ENCODE measurements at regions not wholly inside any gene's neighbourhood (a gene's known extent, or its start where the extent isn't known, plus 50 kb on each side); places are given as distances from the start of the nearest gene placed in this dataset.
"Not testable (repeated sequence)": the region's sequence is repeated elsewhere in the genome, so short reads cannot be mapped to it uniquely, and the experiment has no call there.

GRCh38 chr22:22717664-22718063 is 73.2 kb downstream of the GGTLC2 start:
- no peak for DNase-seq

DNA sequence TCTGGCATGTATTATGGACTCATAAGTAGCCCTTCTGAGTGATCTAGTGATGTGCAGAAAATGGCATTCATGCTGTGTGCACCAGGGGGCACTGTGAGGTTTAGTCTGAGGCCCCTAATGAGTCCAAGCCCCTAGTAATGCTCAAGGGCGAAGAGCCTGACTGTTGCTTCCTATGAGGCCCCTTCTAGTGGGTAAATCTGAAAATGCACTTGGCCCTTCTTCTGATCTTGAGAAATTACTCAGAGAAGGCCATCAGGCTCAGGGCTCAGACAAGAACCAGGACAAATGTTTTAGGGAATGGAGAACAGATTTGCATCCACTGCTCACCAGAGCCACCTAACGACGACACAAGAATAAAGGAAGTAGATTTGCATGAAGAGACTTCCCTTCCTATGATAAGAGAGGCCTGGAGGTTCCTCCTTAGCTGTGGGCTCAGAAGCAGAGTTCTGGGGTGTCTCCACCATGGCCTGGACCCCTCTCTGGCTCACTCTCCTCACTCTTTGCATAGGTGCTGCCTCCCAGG is 75.8 kb downstream of the GGTLC2 start:
- DNase-seq, result peak; percentile 58

GRCh38 chr22:22720724-22721261 is 76.4 kb downstream of the GGTLC2 start:
- DNase-seq, result no peak

DNA sequence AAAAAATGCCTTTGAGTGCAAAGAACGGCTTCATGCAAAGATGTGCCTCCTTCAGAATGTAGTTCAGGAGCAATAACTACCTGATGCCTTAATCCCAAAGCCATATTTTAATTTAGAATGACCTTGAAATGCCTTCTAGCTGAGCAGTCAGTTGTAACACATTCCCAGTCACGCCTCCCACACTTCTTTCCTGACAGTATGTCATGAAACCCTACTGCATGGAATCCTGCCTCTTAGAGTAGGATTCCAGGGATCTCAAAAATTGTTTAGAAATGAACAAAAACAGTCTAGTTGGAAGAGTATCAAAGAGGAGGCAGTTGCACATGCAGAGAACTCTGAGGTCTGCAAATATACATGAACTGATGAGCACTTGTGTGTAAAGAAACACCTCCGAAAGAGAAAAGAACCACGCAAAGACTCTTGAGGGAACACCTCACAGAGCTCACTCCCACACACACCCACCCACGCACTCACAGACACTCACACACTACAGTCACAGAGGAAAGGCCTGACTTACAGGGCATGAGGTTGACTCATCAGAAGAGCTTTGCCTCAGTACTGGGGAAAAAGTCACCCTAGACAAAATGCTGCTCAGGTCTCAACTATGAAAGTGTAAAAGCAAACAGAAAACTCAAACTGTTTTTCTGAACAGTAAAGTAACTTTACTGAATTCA is 77.4 kb downstream of the GGTLC2 start:
- DNase-seq, result peak; percentile 78

- DNase-seq, result no peak
Observed at GRCh38 chr22:22728382-22728781, 84.0 kb downstream of the GGTLC2 start.

- DNase-seq, result no peak
Observed at GRCh38 chr22:22730655-22731373, 86.4 kb downstream of the GGTLC2 start.

GRCh38 chr22:22731374-22731676 is 86.9 kb downstream of the GGTLC2 start:
- no peak for DNase-seq

DNA sequence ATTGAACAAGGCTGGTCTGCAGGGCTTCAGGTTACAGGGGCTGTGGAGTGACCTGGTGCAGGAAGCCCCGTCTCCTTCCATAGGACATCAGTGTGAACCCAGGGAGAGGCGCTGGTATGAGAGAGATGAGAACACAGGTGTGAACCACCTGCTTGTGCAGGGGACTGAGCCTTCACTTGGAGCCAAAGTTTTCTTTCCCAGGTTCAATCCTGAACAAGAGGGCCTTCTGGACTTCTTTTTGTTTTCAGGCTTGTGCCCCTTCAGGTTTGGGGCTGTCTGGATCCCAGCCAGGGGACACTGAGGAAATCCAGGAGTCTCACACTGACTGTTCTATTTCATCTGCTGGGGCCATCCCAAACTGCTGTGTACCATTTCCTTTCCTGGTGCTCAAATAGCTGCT is 88.6 kb downstream of the GGTLC2 start:
- DNase-seq, result not testable (repeated sequence)

GRCh38 chr22:22733881-22734373 is 89.5 kb downstream of the GGTLC2 start:
- no peak for DNase-seq

- DNase-seq, result not testable (repeated sequence)
Observed at GRCh38 chr22:22734395-22735272, 90.2 kb downstream of the GGTLC2 start.

DNA sequence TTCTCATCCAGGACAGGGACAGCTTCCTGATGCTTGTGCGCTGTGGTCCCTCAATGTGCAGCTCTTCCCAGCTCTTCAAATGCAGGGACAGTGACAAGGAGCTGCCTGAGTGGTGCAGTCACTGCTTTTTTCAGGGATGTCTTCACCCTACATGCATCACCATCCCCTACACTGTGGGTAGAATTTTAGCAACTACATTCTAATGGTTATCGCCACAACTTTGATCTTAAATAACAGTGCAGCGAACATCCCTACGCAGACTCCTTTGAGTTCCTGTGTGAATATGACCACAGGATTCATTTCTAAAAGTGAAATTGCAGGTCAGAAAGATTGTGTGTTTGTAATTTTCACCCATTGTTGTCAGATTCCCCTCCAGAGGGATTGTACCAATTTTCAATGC is 90.9 kb downstream of the GGTLC2 start:
- DNase-seq, result not testable (repeated sequence)

- no peak for DNase-seq
Observed at GRCh38 chr22:22735695-22736611, 91.5 kb downstream of the GGTLC2 start.

DNA sequence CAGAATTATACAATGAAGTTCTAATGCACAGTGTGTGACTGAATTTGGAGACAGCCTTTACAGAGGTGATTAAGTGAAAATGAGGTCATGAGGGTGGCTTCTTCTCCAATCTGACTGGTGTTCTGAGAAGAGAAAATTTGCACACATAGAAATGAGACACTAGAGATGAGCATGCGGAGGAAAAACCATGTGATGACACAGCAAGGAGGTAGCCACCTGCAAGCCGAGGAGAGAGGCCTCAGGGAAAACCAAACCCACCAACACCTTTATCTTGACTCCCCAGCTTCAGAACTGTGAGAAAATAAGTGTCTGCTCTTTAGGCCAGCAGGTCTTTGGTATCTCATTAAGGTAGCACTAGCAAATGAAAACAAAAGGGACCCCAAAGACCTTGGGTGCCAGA is 93.2 kb downstream of the GGTLC2 start:
- no peak for DNase-seq

DNA sequence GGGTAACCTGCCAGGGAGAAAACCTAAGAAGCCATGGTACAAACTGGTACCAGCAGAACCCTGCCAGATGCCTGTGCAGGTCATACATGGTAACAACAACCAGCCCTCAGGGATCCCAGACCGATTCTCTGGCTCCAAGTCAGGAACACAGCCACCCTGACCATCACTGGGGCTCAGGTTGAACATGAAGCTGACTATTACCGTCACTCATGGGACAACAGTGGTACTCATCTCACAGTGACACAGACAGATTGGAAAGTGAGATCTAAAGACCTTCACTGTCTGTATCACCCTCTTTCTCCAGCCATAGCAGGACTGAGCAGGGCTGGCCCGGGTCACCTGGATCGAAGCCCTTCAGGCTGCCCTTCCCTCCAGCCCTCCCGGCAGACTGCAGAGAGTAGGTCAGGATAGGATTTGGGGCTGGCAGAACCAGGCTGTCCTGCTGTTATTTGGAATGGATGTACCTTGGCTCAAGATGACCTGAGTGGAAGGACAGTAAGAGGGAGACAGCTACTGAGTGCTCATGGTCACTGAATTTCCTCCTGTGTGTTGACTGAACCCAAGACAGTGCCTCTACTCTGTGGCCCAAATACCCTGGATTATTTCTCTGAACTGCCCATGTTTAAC is 94.7 kb downstream of the GGTLC2 start:
- DNase-seq, result no peak

- no peak for DNase-seq
Observed at GRCh38 chr22:22740560-22741276, 96.3 kb downstream of the GGTLC2 start.

GRCh38 chr22:22741843-22742242 is 97.4 kb downstream of the GGTLC2 start:
- DNase-seq, result no peak

DNA sequence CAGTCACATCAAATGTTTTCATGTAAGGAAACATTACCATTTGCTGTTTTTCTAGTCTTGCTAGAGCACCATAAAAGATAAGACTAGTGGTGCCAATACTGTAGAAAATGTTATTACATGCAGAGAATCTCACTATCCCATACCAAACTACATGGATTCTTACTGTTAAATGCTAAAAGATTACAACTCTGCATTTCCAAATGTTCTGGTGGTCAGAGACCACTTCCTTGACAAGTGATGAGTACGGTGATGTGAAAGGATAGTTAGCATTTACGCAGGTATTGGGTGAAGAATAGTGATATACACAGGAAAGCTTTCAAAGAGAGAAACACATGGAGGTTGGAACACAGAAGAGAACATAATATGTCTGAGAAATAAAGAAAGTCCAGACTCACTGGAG is 98.2 kb downstream of the GGTLC2 start:
- no peak for DNase-seq

DNA sequence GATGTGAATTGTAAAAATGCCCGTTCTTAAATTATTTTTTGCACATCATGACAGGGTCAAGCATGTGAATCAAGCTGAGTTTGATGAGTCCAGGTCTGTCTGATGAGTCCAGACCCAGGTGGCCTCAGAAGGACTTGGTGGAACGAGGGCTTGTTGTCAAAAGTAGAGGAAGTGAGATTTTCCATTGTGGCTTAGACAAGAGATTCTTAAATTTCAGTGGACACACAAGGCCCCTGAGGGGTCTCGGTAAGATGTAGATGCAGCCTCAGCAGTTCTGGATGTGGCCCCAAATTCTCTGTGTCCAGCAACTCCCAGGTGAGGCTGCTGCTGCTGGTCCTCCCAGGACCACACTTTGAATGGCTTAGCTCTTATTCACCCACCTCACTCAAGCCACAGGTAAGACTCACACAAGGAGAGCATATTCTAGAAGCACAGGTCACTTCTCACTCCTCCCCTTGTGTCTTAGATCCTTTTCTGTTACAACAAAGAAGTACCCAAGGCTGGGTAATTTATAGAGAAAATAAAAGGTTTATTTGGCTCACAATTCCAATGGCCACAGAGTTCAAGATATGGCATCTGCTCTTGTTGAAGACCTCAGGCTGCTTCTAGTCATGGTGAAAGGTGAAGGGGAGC is 98.8 kb downstream of the GGTLC2 start:
- DNase-seq, result no peak

GRCh38 chr22:22744412-22745224 is 100.2 kb downstream of the GGTLC2 start:
- DNase-seq, result no peak
